Neutrophil (primary cell): ENCODE measurements at regions not wholly inside any gene's neighbourhood (a gene's known extent, or its start where the extent isn't known, plus 50 kb on each side); places are given as distances from the start of the nearest gene placed in this dataset.

Experiments used
- H3K27ac ChIP-seq: fragments of 200-600 bp; sonication (generic); 2 replicates; pipeline ENCODE4 v1.5.1; 2016; ENCODE audit warnings: mild to moderate bottlenecking, moderate library complexity
- H3K27me3 ChIP-seq: fragments of 200-600 bp; sonication (generic); 2 replicates; pipeline ENCODE4 v1.6.0; 2016; ENCODE audit warnings: mild to moderate bottlenecking
- H3K36me3 ChIP-seq: fragments of 200-600 bp; sonication (generic); 2 replicates; pipeline ENCODE4 v1.5.1; 2017
- H3K4me1 ChIP-seq, 2 experiments: fragments of 200-600 bp in 1 of 2; sonication (generic) in 1 of 2; 1 replicate in 1 of 2; 2 replicates in 1 of 2; pipeline versions ENCODE4 v1.5.1 to v1.6.1; 2013 to 2016; ENCODE audit warnings: low read depth in 1 of 2, low read length in 1 of 2, mild to moderate bottlenecking in 1 of 2, moderate library complexity in 1 of 2; ENCODE audit not compliant: control insufficient read depth in 1 of 2, insufficient read depth in 1 of 2
- H3K4me3 ChIP-seq, 2 experiments: fragments of 200-600 bp in 1 of 2; sonication (generic) in 1 of 2; 1 replicate in 1 of 2; 2 replicates in 1 of 2; pipeline ENCODE4 v1.5.1; 2013 to 2016; ENCODE audit warnings: low read depth in 1 of 2, low read length in 1 of 2, mild to moderate bottlenecking in 1 of 2, moderate library complexity in 1 of 2
- H3K9me3 ChIP-seq: fragments of 200-600 bp; sonication (generic); 2 replicates; pipeline ENCODE4 v1.5.1; 2016
- TF ChIP-seq, protein P1 (sequence below): fragments of 200-600 bp; sonication (generic); IDR thresholded peaks from 2 replicates; pipeline ENCODE4 v1.5.1; 2016; ENCODE audit warnings: antibody characterized with exemption

DNA sequence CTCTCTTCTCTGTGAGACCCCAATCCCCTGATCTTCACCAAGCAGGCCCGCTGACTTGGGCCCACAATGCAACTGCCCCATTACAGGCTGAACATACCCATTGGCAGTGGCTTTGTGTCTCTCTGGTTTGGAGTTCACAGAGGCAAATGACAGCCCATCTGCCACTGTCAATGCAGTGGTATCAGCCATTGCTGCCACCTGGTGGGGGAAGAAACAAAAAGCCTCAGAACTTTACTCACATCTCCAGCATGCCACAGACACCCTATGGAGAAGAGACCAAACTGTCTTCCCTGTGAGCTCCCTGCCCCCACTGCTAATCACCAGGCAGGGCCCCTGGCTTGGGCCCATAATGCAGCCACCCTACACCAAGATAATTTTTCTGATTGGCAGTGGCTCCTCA, 729.3 kb upstream of the ACTRT1 start:
- no peaks in the 10 kb centered on the region for H3K36me3 ChIP-seq
- H3K27ac ChIP-seq, result no peak overlapping the region
- H3K27me3 ChIP-seq, result no peaks in the 10 kb centered on the region
- no peaks in the 10 kb centered on the region for H3K9me3 ChIP-seq
- H3K4me3 ChIP-seq, result no peak overlapping the region
- TF ChIP-seq, protein P1, sequence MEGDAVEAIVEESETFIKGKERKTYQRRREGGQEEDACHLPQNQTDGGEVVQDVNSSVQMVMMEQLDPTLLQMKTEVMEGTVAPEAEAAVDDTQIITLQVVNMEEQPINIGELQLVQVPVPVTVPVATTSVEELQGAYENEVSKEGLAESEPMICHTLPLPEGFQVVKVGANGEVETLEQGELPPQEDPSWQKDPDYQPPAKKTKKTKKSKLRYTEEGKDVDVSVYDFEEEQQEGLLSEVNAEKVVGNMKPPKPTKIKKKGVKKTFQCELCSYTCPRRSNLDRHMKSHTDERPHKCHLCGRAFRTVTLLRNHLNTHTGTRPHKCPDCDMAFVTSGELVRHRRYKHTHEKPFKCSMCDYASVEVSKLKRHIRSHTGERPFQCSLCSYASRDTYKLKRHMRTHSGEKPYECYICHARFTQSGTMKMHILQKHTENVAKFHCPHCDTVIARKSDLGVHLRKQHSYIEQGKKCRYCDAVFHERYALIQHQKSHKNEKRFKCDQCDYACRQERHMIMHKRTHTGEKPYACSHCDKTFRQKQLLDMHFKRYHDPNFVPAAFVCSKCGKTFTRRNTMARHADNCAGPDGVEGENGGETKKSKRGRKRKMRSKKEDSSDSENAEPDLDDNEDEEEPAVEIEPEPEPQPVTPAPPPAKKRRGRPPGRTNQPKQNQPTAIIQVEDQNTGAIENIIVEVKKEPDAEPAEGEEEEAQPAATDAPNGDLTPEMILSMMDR, result no peak
- H3K4me1 ChIP-seq, result no peaks in the 10 kb centered on the region

DNA sequence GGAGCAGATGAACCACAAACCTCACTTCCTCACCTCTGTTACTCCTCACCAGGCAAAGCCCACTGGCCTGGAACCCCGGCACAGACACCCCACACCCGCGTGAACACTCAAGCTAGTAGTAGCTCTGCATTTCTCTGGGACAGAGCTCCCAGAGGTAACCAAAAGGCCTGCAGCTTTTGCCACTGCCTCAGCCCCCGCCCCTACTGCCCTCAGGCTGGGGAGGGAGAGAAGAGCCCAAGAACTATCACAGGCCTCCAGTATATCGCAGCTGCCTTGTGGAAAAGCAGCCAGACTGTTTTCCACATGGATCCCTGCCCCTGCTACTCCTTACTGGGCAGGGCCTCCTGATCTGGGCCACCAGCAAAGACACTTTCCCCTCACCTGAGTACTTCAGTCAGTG, 728.7 kb upstream of the ACTRT1 start:
- Histone ChIP-seq H3K27ac (no peak overlapping the region), H3K9me3 (no peaks in the 10 kb centered on the region), H3K27me3 (no peaks in the 10 kb centered on the region), H3K36me3 (no peaks in the 10 kb centered on the region), H3K4me1 (no peaks in the 10 kb centered on the region), H3K4me3 (no peak overlapping the region)
- TF ChIP-seq, protein P1, result no peak

DNA sequence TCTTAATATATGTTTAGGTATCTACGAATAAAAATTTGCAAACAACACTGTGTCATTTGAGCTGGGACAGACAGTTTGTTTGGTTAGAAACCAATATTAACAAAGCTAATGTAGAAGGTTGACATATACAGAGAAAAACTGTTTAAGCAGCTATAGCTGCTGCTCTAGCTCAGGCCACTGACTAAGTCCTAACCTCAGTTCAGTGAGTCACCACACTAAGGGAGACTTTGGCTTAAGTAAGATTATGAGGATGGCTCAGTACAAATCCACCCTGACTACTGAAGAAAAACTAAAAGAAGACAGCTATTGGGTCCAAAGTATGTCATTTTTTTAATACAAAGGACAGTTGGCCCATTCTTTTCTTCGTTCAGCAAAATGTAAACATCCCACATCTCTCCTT, 717.3 kb upstream of the ACTRT1 start:
- Histone ChIP-seq H3K27ac (no peak overlapping the region), H3K27me3 (no peaks in the 10 kb centered on the region), H3K36me3 (no peaks in the 10 kb centered on the region), H3K4me1 (no peaks in the 10 kb centered on the region), H3K4me3 (no peak overlapping the region), H3K9me3 (no peaks in the 10 kb centered on the region)
- TF ChIP-seq, protein P1, result no peak

DNA sequence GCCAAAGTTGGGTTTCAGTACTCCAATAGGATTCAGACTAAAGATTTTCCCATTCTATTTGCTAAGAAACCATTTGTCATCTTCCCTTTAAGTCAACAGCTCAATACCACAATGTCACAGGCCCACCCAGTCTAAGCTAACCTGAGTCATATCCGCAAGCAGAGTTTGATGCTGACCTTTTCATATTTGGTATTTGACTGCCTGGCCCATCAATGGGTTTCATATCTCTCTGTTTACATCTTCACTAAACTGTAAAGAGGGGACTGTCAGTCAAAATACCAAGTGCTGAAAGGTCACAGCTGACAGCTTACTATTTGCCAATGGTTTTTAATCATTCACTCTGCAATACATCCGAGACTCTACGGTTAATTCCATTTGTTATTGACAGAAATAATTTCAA, 707.5 kb upstream of the ACTRT1 start:
- Histone ChIP-seq H3K27me3 (no peaks in the 10 kb centered on the region), H3K4me3 (no peak overlapping the region), H3K4me1 (no peaks in the 10 kb centered on the region), H3K9me3 (no peaks in the 10 kb centered on the region), H3K36me3 (no peaks in the 10 kb centered on the region), H3K27ac (no peak overlapping the region)
- TF ChIP-seq, protein P1, result no peak

DNA sequence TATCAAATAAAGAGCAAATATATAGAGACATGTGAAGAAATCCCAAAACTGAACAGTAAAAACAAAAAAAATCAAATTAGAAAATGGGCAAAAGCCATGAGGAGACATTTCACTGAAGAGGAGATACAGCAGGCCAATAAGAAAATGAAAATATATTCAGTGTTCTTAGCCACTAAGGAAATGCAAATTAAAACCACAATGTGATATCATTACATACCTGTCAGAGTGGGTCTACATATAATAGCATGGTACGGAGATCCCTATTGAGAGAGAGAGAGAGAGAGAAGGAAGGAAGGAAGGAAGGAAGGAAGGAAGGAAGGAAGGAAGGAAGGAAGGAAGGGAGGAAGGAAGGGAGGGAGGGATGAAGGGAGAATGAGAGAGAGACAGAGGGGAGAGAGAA, 707.0 kb upstream of the ACTRT1 start:
- Histone ChIP-seq H3K27me3 (no peaks in the 10 kb centered on the region), H3K4me1 (no peaks in the 10 kb centered on the region), H3K9me3 (no peaks in the 10 kb centered on the region), H3K36me3 (no peaks in the 10 kb centered on the region), H3K27ac (no peak overlapping the region), H3K4me3 (no peak overlapping the region)
- TF ChIP-seq, protein P1, result no peak

DNA sequence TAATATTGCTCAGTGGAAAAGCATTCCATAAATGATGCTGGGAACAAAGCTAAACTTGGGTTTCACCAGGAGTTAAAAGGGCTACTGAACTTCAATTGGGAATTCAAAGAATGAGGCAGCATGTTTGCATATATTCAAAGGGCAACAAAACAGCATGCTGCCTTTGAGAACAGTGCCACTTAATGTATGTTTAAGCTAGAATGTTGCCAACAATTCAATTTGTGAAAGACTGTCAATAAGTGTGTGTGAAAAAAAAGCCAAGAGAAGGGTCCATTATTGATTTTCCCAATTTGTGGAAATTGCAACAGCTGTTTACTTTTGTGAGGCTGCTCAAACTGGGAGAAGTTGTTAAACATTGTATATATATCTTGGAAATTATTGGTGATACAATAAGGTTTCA, 701.9 kb upstream of the ACTRT1 start:
- no peak overlapping the region for H3K4me3 ChIP-seq
- no peaks in the 10 kb centered on the region for H3K27me3 ChIP-seq
- H3K27ac ChIP-seq, result no peak overlapping the region
- no peaks in the 10 kb centered on the region for H3K4me1 ChIP-seq
- TF ChIP-seq, protein P1, result no peak
- no peaks in the 10 kb centered on the region for H3K9me3 ChIP-seq
- no peaks in the 10 kb centered on the region for H3K36me3 ChIP-seq
